Cardiac fibroblast (primary cell): ENCODE measurements at regions not wholly inside any gene's neighbourhood (a gene's known extent, or its start where the extent isn't known, plus 50 kb on each side); places are given as distances from the start of the nearest gene placed in this dataset.

Experiments used
- DNase-seq, 2 donors: peaks; one replicate each; pipeline versions ENCODE4 v3.0.0 to v3.0.0-alpha.2; 2010; ENCODE audit warnings: low read depth in 2 of 2
- H3K4me3 ChIP-seq, 2 donors: replicated peaks in 1 of 2; 1 replicate in 1 of 2; 2 replicates in 1 of 2; pipeline ENCODE4 v1.5.1; 2011; ENCODE audit warnings: low read depth in 2 of 2, low read length in 2 of 2, mild to moderate bottlenecking in 2 of 2, moderate library complexity in 1 of 2
- TF ChIP-seq, protein P1 (sequence below): IDR thresholded peaks from one replicate; pipeline ENCODE4 v1.5.1; 2011; ENCODE audit warnings: low read depth, mild to moderate bottlenecking, low read length, inconsistent platforms

DNA sequence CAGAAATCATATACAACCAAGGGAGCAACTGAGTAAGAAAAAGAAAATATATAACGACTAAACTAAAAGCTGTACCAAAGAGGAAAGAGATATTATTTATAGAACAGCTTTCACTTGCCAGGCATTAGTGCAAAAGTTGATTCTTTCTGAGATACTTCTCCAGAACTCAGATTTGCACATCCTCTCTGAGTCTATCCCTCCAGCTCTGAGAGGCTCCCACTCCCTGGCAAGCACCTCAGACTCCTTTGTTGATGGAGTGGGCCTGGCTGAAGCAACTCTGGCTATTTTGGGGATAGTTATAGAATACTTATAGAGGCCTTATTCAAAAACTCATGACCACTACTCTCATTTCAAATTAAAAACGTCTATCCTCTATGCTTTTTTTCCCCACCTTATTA, 501.6 kb upstream of the TNP1 start:
- no peak overlapping the region for H3K4me3 ChIP-seq
- DNase-seq, result no peak
- TF ChIP-seq, protein P1, sequence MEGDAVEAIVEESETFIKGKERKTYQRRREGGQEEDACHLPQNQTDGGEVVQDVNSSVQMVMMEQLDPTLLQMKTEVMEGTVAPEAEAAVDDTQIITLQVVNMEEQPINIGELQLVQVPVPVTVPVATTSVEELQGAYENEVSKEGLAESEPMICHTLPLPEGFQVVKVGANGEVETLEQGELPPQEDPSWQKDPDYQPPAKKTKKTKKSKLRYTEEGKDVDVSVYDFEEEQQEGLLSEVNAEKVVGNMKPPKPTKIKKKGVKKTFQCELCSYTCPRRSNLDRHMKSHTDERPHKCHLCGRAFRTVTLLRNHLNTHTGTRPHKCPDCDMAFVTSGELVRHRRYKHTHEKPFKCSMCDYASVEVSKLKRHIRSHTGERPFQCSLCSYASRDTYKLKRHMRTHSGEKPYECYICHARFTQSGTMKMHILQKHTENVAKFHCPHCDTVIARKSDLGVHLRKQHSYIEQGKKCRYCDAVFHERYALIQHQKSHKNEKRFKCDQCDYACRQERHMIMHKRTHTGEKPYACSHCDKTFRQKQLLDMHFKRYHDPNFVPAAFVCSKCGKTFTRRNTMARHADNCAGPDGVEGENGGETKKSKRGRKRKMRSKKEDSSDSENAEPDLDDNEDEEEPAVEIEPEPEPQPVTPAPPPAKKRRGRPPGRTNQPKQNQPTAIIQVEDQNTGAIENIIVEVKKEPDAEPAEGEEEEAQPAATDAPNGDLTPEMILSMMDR, result no peak

DNA sequence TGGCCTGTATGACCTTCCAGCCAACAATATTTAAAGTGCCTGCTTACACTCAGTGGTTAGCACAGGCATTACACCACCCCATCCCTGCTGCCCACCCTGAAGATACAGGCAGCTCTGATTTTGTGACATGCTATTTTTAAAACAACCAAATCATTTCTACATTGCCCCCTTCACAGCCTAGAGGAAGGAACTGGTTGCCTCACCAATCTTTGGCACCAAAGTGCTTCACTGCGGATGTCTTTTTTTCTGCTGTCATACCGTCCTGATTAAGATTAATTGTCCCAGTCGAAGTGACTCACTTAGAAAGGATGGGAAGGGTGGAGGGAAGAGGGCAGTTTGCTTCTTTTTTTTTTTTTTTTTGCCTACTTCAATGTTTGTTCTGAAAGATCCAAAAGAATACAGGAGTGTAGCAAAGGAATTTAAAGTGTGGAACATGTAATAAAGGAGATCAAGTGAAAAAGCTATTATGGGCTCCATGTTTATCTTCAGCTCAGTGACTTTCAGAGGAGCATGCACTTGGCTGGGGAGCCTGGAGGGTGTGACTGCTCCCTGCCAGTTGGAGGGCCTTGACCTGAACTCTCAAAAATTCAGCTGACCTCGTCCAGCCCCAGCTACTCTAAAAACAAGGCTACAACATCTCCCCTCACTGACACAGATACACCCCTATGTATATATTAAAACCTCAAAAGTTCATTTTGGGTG, 501.1 kb upstream of the TNP1 start:
- DNase-seq, result peak; percentile 73 to 79
- no peak overlapping the region for H3K4me3 ChIP-seq
- TF ChIP-seq, protein P1, result no peak

DNA sequence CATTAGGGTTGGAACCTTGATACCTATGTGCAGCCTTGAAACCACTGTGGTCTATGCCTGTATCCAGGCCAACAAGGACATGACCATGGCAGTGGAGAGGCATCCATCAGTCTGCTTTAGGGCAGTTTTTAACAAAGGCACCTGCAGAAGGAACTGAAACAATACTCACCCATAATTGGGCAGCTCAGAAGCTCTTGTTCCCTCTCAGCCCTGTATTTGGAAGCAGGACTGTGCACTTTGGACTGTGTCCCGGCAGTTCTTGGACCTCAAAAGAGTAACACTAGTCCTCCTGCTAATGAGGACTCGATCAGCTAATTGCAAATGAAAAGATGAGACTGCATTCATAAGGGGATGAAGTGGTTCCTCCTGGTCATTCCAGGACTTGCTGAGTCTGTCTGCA, 500.2 kb upstream of the TNP1 start:
- H3K4me3 ChIP-seq, result no peak overlapping the region
- TF ChIP-seq, protein P1, result no peak
- no peak for DNase-seq

DNA sequence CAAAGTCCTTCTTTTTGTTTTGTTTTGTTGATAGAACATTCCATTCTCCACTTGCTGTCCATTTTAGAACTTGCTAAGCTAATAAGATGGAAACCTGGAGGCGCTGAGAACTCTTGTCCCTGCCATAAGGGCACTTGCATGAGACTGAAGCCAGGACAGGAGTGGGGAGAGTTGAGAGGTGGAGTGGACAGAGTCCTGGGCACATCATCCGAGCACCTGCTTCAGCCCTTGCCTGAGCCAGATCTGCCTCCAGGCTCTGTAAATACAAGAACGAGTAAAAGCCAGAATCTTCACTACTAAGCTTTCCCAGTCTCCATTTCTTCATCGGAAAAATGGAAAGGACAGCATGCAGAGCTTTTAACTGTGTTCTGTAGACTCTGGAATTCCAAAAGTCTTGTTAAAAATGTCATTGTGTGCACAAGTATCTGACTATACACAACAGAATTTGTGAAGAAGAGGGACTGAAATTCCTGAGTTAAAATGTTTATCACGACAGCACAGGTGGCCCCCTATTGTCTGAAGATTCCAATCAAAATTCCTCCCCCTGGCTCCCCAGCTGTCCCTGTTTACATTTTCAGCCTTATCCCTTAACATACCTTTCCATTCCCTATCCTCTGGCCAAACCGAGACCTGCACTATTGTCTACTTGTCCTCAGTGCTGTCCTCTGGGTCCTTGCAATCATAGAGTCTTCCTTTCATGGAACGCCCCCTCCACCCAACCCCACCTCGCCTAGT, 498.2 kb upstream of the TNP1 start:
- DNase-seq, result no peak
- H3K4me3 ChIP-seq, result no peak overlapping the region
- TF ChIP-seq, protein P1, result no peak

DNA sequence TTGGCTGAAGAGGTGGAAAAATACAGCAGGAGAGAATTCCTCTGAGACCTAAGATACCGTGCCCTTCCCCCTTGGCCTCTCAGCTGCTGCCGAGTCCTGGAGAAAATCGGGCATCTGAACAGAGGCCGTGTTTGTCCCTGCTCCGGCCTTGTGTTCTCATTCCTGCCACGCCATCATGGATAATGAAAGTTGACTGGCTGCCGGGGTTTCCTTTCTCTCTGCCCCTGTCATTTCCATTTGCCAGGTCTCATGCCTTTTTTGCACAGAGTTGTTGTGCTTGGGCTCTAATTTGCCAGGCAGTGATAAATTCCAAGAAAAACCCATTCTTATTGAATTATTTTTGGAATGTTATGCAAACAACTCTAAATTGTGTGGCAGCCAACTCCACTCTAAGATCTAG, 496.9 kb upstream of the TNP1 start:
- no peak overlapping the region for H3K4me3 ChIP-seq
- peak in 1 of 2 donors; percentile 49 for DNase-seq
- TF ChIP-seq, protein P1, result no peak

DNA sequence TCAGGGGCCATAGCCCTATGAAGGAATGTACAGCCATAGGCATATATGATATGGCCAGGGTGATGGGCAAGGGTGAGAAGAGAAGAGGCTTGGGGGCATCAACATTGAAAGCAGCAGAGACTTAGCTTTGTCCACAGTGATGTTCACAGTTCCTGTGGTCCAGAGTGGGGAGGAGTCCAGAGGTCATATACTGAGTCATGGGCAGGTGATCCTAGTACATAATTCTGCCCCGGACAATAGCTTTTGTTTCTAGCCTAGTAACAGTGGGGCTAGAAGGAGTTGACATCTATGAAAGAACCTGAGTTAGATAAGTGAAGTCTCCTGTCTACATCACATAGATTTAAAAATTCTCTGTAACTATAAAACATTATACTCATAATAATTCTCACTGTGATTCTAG, 496.3 kb upstream of the TNP1 start:
- no peak overlapping the region for H3K4me3 ChIP-seq
- TF ChIP-seq, protein P1, result no peak
- peak in 1 of 2 donors; percentile 5 for DNase-seq
